ENCODE measurements at regions not wholly inside any gene's neighbourhood (a gene's known extent, or its start where the extent isn't known, plus 50 kb on each side); places are given as distances from the start of the nearest gene placed in this dataset.

GRCh38 chr6:163635315-163635714, 220.8 kb downstream of the QKI start (continued):
- TF ChIP-seq ZNF646 (CRISPR knock-in tag; IDR thresholded peaks at IDR 0.05) (no peak), JUNB (CRISPR knock-in tag; IDR thresholded peaks at IDR 0.05; ENCODE audit: borderline replicate concordance) (0 out of 2 replicates have a peak, but pooled peaks have one; percentile 19), ZNF317 (CRISPR knock-in tag; IDR thresholded peaks at IDR 0.05) (no peak), HOXA9 (CRISPR knock-in tag; IDR thresholded peaks at IDR 0.05; ENCODE audit: borderline replicate concordance) (no peak), ZNF703 (CRISPR knock-in tag; IDR thresholded peaks at IDR 0.05; ENCODE audit: borderline replicate concordance) (no peak), ZNF251 (CRISPR knock-in tag; IDR thresholded peaks at IDR 0.05) (no peak), TBX3 (IDR thresholded peaks at IDR 0.05; ENCODE audit: borderline replicate concordance) (no peak), REST (IDR thresholded peaks at IDR 0.05; ENCODE audit: borderline replicate concordance in 1 of 2, low read depth in 1 of 2, low read length in 2 of 2) (no peak), ZUFSP (CRISPR knock-in tag; IDR thresholded peaks at IDR 0.05; ENCODE audit: borderline replicate concordance) (no peak), ZNF260 (CRISPR knock-in tag; IDR thresholded peaks at IDR 0.05; ENCODE audit: borderline replicate concordance, low read depth) (no peak), ZNF367 (CRISPR knock-in tag; IDR thresholded peaks at IDR 0.05; ENCODE audit: borderline replicate concordance) (no peak), ZSCAN20 (CRISPR knock-in tag; IDR thresholded peaks at IDR 0.05; ENCODE audit: borderline replicate concordance) (no peak), FOXA1 (IDR thresholded peaks at IDR 0.05) (peak; percentile 51), FOXA1 (CRISPR knock-in tag; IDR thresholded peaks at IDR 0.05) (no peak), ZNF44 (CRISPR knock-in tag; IDR thresholded peaks at IDR 0.05) (no peak)
- TF ChIP-seq, protein P1, sequence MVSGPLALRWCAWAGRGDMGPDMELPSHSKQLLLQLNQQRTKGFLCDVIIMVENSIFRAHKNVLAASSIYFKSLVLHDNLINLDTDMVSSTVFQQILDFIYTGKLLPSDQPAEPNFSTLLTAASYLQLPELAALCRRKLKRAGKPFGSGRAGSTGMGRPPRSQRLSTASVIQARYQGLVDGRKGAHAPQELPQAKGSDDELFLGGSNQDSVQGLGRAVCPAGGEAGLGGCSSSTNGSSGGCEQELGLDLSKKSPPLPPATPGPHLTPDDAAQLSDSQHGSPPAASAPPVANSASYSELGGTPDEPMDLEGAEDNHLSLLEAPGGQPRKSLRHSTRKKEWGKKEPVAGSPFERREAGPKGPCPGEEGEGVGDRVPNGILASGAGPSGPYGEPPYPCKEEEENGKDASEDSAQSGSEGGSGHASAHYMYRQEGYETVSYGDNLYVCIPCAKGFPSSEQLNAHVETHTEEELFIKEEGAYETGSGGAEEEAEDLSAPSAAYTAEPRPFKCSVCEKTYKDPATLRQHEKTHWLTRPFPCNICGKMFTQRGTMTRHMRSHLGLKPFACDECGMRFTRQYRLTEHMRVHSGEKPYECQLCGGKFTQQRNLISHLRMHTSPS (CRISPR knock-in tag; IDR thresholded peaks at IDR 0.05; ENCODE audit: low read depth), result no peak

All from HepG2 (cell line).